Chondrocyte (in vitro differentiated cells): ENCODE measurements at regions not wholly inside any gene's neighbourhood (a gene's known extent, or its start where the extent isn't known, plus 50 kb on each side); places are given as distances from the start of the nearest gene placed in this dataset.
"Not testable (repeated sequence)": the region's sequence is repeated elsewhere in the genome, so short reads cannot be mapped to it uniquely, and the experiment has no call there.

Source experiments
- DNase-seq: peaks from one replicate; pipeline ENCODE4 v3.0.0; 2021; ENCODE audit warnings: mixed read lengths, low spot score
- H3K27ac Mint-ChIP-seq: one replicate; pipeline ENCODE4 v1.8.0; 2021; ENCODE audit warnings: mild to moderate bottlenecking, moderate library complexity, mixed read lengths; ENCODE audit not compliant: unreplicated experiment
- H3K27me3 Mint-ChIP-seq: 2 replicates; pipeline ENCODE4 v1.8.0; 2021; ENCODE audit warnings: low read depth, mixed read lengths
- H3K36me3 Mint-ChIP-seq: 2 replicates; pipeline ENCODE4 v1.8.0; 2021; ENCODE audit warnings: low read depth, mixed read lengths
- H3K4me1 Mint-ChIP-seq: 2 replicates; pipeline ENCODE4 v1.8.0; 2021; ENCODE audit warnings: low read depth, mild to moderate bottlenecking, mixed read lengths
- H3K4me3 Mint-ChIP-seq: one replicate; pipeline ENCODE4 v1.8.0; 2021; ENCODE audit warnings: mild to moderate bottlenecking, moderate library complexity, mixed read lengths; ENCODE audit not compliant: unreplicated experiment
- H3K9me3 Mint-ChIP-seq: 2 replicates; pipeline ENCODE4 v1.8.0; 2021; ENCODE audit warnings: low read depth, mixed read lengths
- TF ChIP-seq, protein P1 (sequence below): fragments of 200-600 bp; sonication (generic); IDR thresholded peaks from 2 replicates; pipeline ENCODE4 v1.5.0; 2021; ENCODE audit warnings: antibody characterized with exemption, mild to moderate bottlenecking, moderate library complexity

DNA sequence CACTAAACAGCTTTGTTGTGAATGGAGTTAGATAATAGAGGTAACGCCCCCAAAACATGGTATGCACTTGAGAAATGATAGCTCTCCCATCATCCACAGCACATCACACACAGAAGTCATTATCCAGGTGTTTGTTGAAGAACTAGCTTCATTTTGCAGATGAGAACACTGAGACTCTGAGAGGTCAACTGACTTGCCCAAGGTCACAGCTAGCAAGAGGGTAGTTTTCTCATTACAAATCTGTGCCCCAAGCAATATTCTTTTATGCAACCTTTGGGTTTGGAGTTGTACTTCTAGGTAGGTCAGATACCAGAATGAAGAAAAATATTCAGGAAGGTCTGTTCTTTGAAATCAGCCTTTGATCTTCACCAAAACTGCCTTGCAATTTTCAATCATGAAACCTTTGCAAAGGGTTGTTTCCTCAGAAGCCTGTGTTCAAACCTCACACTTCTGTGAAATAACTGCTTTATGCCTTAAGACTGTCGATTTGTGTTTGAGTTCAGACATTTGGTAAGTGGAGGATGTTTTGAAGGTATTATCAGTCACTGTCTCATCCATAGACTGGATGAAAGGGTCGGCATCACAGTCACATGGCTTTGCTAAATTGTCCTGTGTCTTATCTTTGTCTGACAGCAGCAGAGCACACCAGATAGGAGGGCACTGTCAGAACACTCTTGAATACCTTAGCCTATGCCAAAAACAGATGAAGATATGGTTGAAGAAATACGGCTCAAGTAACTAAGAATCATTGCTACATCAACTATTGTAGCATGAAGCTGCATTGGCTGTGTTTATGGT, 233.2 kb upstream of the BTG1 start:
- TF ChIP-seq, protein P1, sequence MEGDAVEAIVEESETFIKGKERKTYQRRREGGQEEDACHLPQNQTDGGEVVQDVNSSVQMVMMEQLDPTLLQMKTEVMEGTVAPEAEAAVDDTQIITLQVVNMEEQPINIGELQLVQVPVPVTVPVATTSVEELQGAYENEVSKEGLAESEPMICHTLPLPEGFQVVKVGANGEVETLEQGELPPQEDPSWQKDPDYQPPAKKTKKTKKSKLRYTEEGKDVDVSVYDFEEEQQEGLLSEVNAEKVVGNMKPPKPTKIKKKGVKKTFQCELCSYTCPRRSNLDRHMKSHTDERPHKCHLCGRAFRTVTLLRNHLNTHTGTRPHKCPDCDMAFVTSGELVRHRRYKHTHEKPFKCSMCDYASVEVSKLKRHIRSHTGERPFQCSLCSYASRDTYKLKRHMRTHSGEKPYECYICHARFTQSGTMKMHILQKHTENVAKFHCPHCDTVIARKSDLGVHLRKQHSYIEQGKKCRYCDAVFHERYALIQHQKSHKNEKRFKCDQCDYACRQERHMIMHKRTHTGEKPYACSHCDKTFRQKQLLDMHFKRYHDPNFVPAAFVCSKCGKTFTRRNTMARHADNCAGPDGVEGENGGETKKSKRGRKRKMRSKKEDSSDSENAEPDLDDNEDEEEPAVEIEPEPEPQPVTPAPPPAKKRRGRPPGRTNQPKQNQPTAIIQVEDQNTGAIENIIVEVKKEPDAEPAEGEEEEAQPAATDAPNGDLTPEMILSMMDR = no peak
- Mint-ChIP-seq H3K27ac (no peak overlapping the region), H3K27me3 (no peaks in the 10 kb centered on the region)

DNA sequence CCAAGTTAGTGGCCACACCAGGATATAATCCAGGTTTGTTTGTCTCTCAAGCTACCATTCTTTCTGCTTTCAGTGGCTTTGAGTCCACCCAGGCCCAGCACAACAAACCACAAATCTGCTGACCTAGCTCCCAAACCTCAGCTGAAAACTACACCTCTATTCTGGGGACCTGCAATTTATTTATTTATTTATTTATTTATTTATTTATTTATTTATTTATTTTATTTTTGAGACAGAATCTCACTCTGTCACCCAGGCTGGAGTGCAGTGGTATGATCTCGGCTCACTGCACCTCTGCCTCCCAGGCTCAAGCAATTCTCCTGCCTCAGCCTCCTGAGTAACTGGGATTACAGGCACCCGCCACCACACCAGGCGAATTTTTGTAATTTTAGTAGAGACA, 229.9 kb upstream of the BTG1 start:
- not testable (repeated sequence) for H3K36me3 Mint-ChIP-seq, H3K9me3 Mint-ChIP-seq, H3K4me1 Mint-ChIP-seq, DNase-seq, H3K27me3 Mint-ChIP-seq, H3K27ac Mint-ChIP-seq, H3K4me3 Mint-ChIP-seq

More for the DNA sequence above, 233.2 kb upstream of the BTG1 start:
- Mint-ChIP-seq H3K9me3 (no peaks in the 10 kb centered on the region), H3K4me3 (no peak overlapping the region), H3K4me1 (no peaks in the 10 kb centered on the region), H3K36me3 (no peaks in the 10 kb centered on the region)
- no peak for DNase-seq

DNA sequence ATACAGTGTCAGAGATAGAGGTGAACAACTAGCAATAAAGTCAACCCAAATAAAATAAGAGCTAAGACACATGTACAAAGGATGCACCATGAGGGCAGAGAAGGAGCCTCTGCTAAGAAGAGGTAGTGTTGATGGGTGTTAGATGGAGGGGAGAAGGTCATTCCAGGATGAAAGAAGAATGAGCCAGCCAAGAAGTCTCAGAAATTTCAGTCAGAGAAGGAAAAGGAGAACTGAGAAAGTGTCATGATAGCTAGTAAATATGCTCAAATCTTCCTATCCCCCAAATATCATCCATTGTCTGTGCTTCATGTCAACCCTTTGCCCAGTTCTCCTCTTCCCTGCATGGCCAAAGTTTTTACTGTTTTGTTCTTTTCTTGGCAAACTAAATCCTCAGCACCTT, 225.2 kb upstream of the BTG1 start:
- no peak overlapping the region for H3K4me3 Mint-ChIP-seq
- H3K27ac Mint-ChIP-seq = no peak overlapping the region
- no peak for DNase-seq
- TF ChIP-seq, protein P1 = no peak
- H3K9me3 Mint-ChIP-seq = no peaks in the 10 kb centered on the region
- H3K27me3 Mint-ChIP-seq = no peaks in the 10 kb centered on the region
- no peaks in the 10 kb centered on the region for H3K36me3 Mint-ChIP-seq
- peaks cover 10% of the 10 kb centered on the region for H3K4me1 Mint-ChIP-seq

DNA sequence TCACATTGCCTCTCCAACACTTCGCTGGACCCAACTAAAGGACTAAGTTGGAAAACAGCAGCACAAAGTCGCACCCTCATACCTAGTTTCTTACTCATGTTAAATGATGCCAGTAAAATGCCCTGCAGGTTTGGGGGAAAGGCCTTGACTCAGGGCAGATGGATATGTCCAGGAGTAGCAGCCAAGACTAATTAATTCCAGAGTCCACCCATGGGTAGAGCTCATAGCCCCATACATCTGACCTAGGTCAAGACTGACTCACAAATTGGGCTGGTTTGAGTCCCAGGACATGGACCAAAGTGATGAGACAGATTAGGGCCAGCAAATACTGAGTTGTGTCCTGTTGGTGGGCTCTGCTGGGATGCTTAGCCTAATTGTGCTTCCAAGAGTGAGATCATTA, 224.0 kb upstream of the BTG1 start:
- DNase-seq = no peak
- Mint-ChIP-seq H3K9me3 (no peaks in the 10 kb centered on the region), H3K27me3 (no peaks in the 10 kb centered on the region), H3K36me3 (no peaks in the 10 kb centered on the region), H3K4me1 (peaks cover 12% of the 10 kb centered on the region), H3K4me3 (no peak overlapping the region), H3K27ac (no peak overlapping the region)
- TF ChIP-seq, protein P1 = no peak

DNA sequence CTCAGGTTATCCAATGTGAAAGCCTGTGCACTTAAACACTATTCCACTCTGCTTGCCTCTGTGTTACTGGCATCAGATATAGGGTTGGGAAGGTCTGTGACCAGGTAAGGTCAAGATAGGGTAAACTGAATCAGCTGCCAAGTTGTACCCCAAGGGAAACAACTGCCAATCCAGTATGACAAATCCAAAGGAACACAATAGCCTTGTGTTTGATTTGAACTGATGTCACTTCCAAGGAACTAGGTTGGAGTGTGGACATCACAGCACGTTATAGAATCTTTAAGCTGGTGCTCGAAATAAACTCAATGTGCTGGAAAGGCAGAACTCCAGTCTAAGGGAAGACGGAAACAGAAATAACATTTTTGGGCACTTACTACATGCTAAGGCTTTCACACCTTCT, 223.4 kb upstream of the BTG1 start:
- no peak for DNase-seq
- peaks cover 17% of the 10 kb centered on the region for H3K4me1 Mint-ChIP-seq
- no peak overlapping the region for H3K4me3 Mint-ChIP-seq
- H3K27me3 Mint-ChIP-seq = no peaks in the 10 kb centered on the region
- no peaks in the 10 kb centered on the region for H3K9me3 Mint-ChIP-seq
- TF ChIP-seq, protein P1 = no peak
- no peak overlapping the region for H3K27ac Mint-ChIP-seq
- no peaks in the 10 kb centered on the region for H3K36me3 Mint-ChIP-seq

DNA sequence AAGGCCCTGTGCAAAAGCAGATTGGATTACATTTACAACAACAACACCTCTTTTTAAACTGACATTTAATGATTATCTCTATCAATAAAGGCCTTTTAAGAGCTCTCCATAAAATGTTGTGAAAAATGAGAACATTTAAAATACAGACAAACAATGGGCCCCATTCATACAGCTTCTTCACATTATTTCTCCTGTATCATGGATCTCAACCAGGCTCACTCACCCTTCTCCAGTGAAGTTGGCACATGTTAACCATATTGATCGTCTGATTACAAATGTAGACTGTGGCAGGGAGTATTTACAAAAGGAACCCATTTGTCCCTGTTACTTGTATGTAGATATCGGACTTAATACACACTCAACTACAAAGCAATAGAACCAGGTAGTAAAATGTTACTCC, 220.2 kb upstream of the BTG1 start:
- no peak overlapping the region for H3K27ac Mint-ChIP-seq
- H3K4me3 Mint-ChIP-seq = no peak overlapping the region
- TF ChIP-seq, protein P1 = no peak
- peaks cover 35% of the 10 kb centered on the region for H3K4me1 Mint-ChIP-seq
- H3K36me3 Mint-ChIP-seq = no peaks in the 10 kb centered on the region
- no peak for DNase-seq
- H3K27me3 Mint-ChIP-seq = no peaks in the 10 kb centered on the region
- H3K9me3 Mint-ChIP-seq = no peaks in the 10 kb centered on the region
